ENCODE measurements at regions not wholly inside any gene's neighbourhood (a gene's known extent, or its start where the extent isn't known, plus 50 kb on each side); places are given as distances from the start of the nearest gene placed in this dataset.

GRCh38 chrX:148134578-148134977 is 153.4 kb downstream of the FMR1NB start:
- Histone ChIP-seq H3K4me3 (replicated peaks in 1 of 3; ENCODE audit: insufficient read depth in 1 of 3, low read depth in 1 of 3, low read length in 3 of 3) (no peak overlapping the region), H3K9me1 (replicated peaks; ENCODE audit: control insufficient read depth, extremely low read depth, insufficient read depth, low read length) (no peaks in the 10 kb centered on the region), H3K36me3 (ENCODE audit: control insufficient read depth in 2 of 2, extremely low read depth in 1 of 2, insufficient read depth in 2 of 2, low read length in 2 of 2) (no peaks in the 10 kb centered on the region), H3K79me2 (ENCODE audit: control insufficient read depth, insufficient read depth, low read length) (no peaks in the 10 kb centered on the region), H3K4me2 (ENCODE audit: insufficient read depth, low read length) (no peak overlapping the region), H3K9me3 (replicated peaks; ENCODE audit: control insufficient read depth, insufficient read depth, low read length) (no peaks in the 10 kb centered on the region), H3K4me1 (ENCODE audit: control insufficient read depth, extremely low read depth, insufficient read depth, low read length) (no peaks in the 10 kb centered on the region), H2AFZ (ENCODE audit: low read depth, low read length) (no peak overlapping the region), H3K27ac (ENCODE audit: insufficient read depth, low read depth, low read length) (no peak overlapping the region), H3K9ac (replicated peaks; ENCODE audit: extremely low read depth, insufficient read depth, low read length) (no peak overlapping the region), H4K20me1 (replicated peaks; ENCODE audit: control insufficient read depth, extremely low read depth, insufficient read depth, low read length) (no peaks in the 10 kb centered on the region), H3K27me3 (ENCODE audit: control insufficient read depth in 2 of 2, insufficient read depth in 2 of 2, low read length in 2 of 2) (no peaks in the 10 kb centered on the region)
- intact Hi-C loops (cut with micrococcal nuclease) (no loop called here), dilution Hi-C loops (cut with MboI; ENCODE audit: extremely low pct_ligation_motif_present, low sequenced_read_pairs) (no loop called here)
- DNase-seq (ENCODE audit: low read depth, low spot score) = no peak
- TF ChIP-seq FOS (IDR thresholded peaks at IDR 0.05; ENCODE audit: borderline replicate concordance, insufficient read depth, low read length) (no peak), MYC (IDR thresholded peaks at IDR 0.05; ENCODE audit: low read depth, low read length) (no peak), GATA2 (IDR thresholded peaks at IDR 0.05; ENCODE audit: insufficient read depth, insufficient read length, low read depth, low read length) (no peak)
- no TSS peak for BruUV-seq (replicated peaks)
- POLR2A ChIA-PET = no interaction called here
- CTCF ChIA-PET = interaction anchor here (1.6 to 3.4 kb wide), 2 partner anchors 1152 to 1337 kb away, joined by 9 to 26 read pairs; no protein-coding TSS in a partner anchor
- no peak for FAIRE-seq

GRCh38 chrX:148135738-148136137 is 154.6 kb downstream of the FMR1NB start:
- Histone ChIP-seq H3K27me3 (ENCODE audit: control insufficient read depth in 2 of 2, insufficient read depth in 2 of 2, low read length in 2 of 2) (no peaks in the 10 kb centered on the region), H3K9ac (replicated peaks; ENCODE audit: extremely low read depth, insufficient read depth, low read length) (no peak overlapping the region), H3K4me3 (replicated peaks in 1 of 3; ENCODE audit: insufficient read depth in 1 of 3, low read depth in 1 of 3, low read length in 3 of 3) (no peak overlapping the region), H4K20me1 (replicated peaks; ENCODE audit: control insufficient read depth, extremely low read depth, insufficient read depth, low read length) (no peaks in the 10 kb centered on the region), H3K9me3 (replicated peaks; ENCODE audit: control insufficient read depth, insufficient read depth, low read length) (no peaks in the 10 kb centered on the region), H2AFZ (ENCODE audit: low read depth, low read length) (no peak overlapping the region), H3K4me2 (ENCODE audit: insufficient read depth, low read length) (no peak overlapping the region), H3K4me1 (ENCODE audit: control insufficient read depth, extremely low read depth, insufficient read depth, low read length) (no peaks in the 10 kb centered on the region), H3K36me3 (ENCODE audit: control insufficient read depth in 2 of 2, extremely low read depth in 1 of 2, insufficient read depth in 2 of 2, low read length in 2 of 2) (no peaks in the 10 kb centered on the region), H3K9me1 (replicated peaks; ENCODE audit: control insufficient read depth, extremely low read depth, insufficient read depth, low read length) (no peaks in the 10 kb centered on the region), H3K27ac (ENCODE audit: insufficient read depth, low read depth, low read length) (no peak overlapping the region), H3K79me2 (ENCODE audit: control insufficient read depth, insufficient read depth, low read length) (no peaks in the 10 kb centered on the region)
- CTCF ChIA-PET = interaction anchor here (3.4 kb wide), 1 partner anchor 1151 kb away, joined by 26 read pairs; no protein-coding TSS in a partner anchor
- no TSS peak for BruUV-seq (replicated peaks)
- POLR2A ChIA-PET = no interaction called here
- dilution Hi-C loops (cut with MboI; ENCODE audit: extremely low pct_ligation_motif_present, low sequenced_read_pairs) = no loop called here
- FAIRE-seq (no peak), DNase-seq (ENCODE audit: low read depth, low spot score) (peak; percentile 4)
- TF ChIP-seq MAX (IDR thresholded peaks at IDR 0.05; ENCODE audit: insufficient read depth, insufficient read length) = no peak
- no peak for TF ChIP-seq GATA2 (IDR thresholded peaks at IDR 0.05; ENCODE audit: insufficient read depth, insufficient read length, low read depth, low read length)
- TF ChIP-seq FOS (IDR thresholded peaks at IDR 0.05; ENCODE audit: borderline replicate concordance, insufficient read depth, low read length) = no peak
- TF ChIP-seq POLR2A (IDR thresholded peaks at IDR 0.05; ENCODE audit: low read depth, low read length) = no peak
- no peak for TF ChIP-seq EZH2 (IDR thresholded peaks at IDR 0.05; ENCODE audit: borderline replicate concordance, low read depth, low read length, severe bottlenecking)
- no peak for TF ChIP-seq MYC (IDR thresholded peaks at IDR 0.05; ENCODE audit: low read depth, low read length)
- TF ChIP-seq, protein P1, sequence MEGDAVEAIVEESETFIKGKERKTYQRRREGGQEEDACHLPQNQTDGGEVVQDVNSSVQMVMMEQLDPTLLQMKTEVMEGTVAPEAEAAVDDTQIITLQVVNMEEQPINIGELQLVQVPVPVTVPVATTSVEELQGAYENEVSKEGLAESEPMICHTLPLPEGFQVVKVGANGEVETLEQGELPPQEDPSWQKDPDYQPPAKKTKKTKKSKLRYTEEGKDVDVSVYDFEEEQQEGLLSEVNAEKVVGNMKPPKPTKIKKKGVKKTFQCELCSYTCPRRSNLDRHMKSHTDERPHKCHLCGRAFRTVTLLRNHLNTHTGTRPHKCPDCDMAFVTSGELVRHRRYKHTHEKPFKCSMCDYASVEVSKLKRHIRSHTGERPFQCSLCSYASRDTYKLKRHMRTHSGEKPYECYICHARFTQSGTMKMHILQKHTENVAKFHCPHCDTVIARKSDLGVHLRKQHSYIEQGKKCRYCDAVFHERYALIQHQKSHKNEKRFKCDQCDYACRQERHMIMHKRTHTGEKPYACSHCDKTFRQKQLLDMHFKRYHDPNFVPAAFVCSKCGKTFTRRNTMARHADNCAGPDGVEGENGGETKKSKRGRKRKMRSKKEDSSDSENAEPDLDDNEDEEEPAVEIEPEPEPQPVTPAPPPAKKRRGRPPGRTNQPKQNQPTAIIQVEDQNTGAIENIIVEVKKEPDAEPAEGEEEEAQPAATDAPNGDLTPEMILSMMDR (IDR thresholded peaks at IDR 0.05; ENCODE audit: extremely low read depth in 1 of 2, insufficient read depth in 1 of 2, low read depth in 1 of 2, low read length in 2 of 2) = no peak
- intact Hi-C loops (cut with micrococcal nuclease) = no loop called here

Measured in endothelial cell of umbilical vein (primary cell).